GM20000 (cell line): ENCODE measurements at regions not wholly inside any gene's neighbourhood (a gene's known extent, or its start where the extent isn't known, plus 50 kb on each side); places are given as distances from the start of the nearest gene placed in this dataset.
A peak's percentile ranks its signal among the peaks of the same experiment; 100 is the strongest.

Experiments
- DNase-seq: peaks from one replicate; pipeline ENCODE4 v3.0.0; 2012; ENCODE audit warnings: low spot score
- TF ChIP-seq, protein P1 (sequence below): IDR thresholded peaks from 2 replicates; pipeline ENCODE4 v1.5.1; 2012; ENCODE audit warnings: mild to moderate bottlenecking, control low read depth; ENCODE audit errors: extremely low read depth, missing control alignments

DNA sequence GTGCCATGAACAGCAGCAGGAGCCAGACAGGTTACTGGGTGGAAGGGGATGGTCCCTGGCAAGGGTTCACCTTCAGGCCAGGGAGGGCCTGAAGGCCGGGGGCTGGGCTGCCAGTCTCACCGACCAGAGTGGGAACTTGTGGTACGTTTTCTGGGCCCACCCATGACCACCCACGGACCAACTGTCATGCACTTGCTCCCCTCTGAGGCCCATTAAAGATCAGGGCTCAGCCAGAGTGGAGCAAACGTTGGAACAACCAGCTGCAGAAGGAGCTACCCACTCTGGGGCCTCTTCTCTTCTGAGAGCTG, 436.7 kb upstream of the PRMT6 start:
- TF ChIP-seq, protein P1, sequence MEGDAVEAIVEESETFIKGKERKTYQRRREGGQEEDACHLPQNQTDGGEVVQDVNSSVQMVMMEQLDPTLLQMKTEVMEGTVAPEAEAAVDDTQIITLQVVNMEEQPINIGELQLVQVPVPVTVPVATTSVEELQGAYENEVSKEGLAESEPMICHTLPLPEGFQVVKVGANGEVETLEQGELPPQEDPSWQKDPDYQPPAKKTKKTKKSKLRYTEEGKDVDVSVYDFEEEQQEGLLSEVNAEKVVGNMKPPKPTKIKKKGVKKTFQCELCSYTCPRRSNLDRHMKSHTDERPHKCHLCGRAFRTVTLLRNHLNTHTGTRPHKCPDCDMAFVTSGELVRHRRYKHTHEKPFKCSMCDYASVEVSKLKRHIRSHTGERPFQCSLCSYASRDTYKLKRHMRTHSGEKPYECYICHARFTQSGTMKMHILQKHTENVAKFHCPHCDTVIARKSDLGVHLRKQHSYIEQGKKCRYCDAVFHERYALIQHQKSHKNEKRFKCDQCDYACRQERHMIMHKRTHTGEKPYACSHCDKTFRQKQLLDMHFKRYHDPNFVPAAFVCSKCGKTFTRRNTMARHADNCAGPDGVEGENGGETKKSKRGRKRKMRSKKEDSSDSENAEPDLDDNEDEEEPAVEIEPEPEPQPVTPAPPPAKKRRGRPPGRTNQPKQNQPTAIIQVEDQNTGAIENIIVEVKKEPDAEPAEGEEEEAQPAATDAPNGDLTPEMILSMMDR, result no peak
- DNase-seq, result no peak

DNA sequence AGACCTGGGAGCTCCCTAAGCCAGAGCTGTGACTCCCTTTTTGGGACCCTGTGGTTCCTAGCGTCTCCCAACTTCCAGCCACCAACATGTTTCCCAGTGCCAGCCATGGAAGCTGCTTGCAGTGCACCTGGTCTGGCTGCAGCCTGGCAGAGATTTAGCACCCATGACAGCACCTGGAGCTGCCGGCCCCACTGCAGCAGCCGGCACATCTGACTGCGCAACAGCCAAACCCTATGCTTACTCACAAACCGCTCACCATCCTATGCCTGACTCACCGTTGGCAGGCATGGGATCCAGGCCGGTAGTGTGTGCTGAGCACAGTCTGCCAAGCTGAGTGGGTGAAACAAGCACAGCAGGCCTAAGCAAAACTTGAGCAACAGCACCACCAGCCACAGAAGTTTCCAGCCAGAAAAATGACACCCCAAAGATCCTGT, 435.9 kb upstream of the PRMT6 start:
- TF ChIP-seq, protein P1, result no peak
- DNase-seq, result no peak

DNA sequence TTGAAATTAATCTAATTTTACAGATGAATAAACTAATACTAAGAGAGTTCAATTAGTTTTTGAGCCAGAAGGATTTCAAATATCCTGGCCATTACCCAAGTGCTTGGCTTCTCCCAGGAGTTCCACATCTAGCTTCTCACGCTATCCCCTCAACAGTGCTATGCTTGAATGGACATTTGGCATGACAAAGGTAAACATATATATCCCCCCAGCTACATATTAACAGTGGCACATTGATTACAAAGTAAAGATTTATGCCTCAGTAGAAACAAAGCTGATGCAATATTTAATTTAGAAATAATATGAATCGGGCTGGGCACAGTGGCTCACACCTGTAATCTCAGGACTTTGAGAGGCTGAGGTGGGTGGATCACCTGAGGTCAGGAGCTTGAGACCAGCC, 434.6 kb upstream of the PRMT6 start:
- DNase-seq, result no peak
- TF ChIP-seq, protein P1, result no peak

DNA sequence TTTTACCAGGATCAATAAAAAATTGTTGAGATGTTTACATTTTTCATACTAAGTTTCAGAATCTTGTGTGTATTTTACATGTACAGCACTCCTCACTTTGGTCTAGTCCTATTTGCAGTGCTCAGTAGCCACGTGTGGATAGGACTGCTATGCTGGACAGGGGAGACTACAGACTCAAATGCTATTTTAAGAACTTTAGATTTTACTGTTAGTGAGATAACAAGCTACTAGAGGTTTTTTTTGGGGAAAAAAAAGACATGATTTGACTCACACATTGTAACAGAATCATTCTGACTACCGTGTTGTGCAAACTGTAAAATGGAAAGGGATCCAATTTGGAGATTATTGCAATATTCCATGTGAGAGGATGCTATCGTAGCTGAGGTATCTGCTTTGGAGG, 418.9 kb upstream of the PRMT6 start:
- peak; percentile 26 for DNase-seq
- TF ChIP-seq, protein P1, result no peak

DNA sequence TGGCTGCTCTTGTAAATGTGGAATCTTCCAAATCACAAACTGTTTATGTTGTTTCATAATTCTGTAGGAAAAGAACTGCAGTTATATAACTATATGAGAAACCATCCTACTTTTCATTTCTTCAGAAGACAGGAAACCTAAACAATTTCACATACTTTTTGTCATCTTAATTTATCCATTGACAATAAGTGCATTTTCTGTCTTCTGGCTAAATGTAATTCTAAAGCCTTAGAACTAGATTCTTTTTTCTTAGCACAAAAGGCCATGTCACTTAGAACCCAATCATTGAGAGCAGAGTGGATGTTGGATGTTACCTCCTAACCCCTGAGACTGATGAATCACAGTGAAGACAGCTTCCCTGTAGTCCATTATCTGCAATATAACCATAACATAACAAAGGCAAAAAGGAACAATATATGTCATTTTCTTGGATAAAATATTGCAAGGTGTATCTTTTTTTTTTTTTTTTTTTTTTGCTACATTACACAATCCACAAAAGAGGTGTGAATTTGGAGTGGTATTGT, 410.2 kb upstream of the PRMT6 start:
- TF ChIP-seq, protein P1, result no peak
- no peak for DNase-seq

DNA sequence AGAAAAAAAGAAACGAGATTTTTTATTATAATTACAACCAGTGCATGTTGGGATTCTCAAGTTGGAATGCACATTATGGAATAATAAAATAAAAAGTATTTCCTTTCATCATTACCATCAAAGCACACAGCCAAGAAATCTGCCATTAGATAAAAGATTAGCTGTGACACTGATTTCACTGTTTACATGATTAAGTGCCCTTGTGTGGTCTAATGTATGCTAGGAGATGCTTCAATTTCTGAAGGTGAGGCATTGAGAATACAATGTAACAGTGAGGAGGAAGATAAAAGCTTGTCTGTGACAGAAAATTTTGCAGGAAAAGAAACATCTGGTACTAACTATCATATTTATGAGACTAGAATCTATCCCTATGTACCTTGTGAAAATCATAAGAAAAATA, 409.7 kb upstream of the PRMT6 start:
- DNase-seq, result no peak
- TF ChIP-seq, protein P1, result no peak

DNA sequence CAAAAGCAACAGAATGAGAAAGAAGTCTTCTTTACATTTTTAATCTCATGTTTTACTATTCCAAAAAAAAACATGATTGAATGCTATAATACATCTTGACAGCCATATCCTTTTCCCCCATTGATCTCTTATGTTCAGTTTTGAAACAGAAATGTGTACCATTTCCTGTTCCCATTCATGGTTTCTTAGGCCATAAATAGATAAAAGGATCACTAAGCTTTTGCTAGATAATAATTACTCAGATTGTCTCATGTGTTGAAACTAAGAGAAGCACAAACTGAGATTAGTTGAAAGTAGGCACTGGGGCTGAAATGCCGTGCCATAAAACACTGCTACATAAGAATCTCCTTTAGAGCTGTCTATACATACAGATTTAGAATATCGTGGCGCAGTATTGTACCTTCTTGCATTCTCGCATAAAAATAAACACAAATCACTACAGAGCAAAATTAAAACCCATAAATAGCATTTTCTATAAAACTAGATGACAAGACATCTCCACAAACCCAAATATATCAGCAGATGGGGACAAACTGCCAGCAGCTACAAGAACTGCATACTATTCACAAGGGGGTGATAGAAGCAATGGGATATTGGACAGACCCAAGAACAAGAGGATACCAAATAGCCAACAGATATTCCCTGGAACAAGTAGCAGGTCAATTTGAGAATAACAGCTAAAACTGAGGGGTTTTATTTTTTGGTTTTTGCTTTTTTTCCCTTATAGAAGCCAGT, 405.3 kb upstream of the PRMT6 start:
- TF ChIP-seq, protein P1, result no peak
- DNase-seq, result no peak
